Gastroesophageal sphincter (tissue), 4 donors: ENCODE measurements at regions not wholly inside any gene's neighbourhood (a gene's known extent, or its start where the extent isn't known, plus 50 kb on each side); places are given as distances from the start of the nearest gene placed in this dataset.

Experiments used
- ATAC-seq: fragments of 150-250 bp; one replicate; pipeline ENCODE4 v1.9.1; 2016; ENCODE audit warnings: mild to moderate bottlenecking, moderate library complexity
- H3K27ac ChIP-seq, 4 donors: fragments of 200-600 bp; sonication (generic) in 3 of 4; 1 replicate in 3 of 4; 2 replicates in 1 of 4; pipeline ENCODE4 v1.5.1; 2016 to 2019
- H3K27me3 ChIP-seq: fragments of 200-600 bp; sonication (generic); one replicate; pipeline ENCODE4 v1.5.1; 2019
- H3K36me3 ChIP-seq, 2 donors: fragments of 200-600 bp; sonication (generic); one replicate each; pipeline ENCODE4 v1.5.1; 2019; ENCODE audit warnings: control low read depth in 1 of 2
- H3K4me1 ChIP-seq, 3 donors: fragments of 200-600 bp; sonication (generic); 1 replicate in 2 of 3; 2 replicates in 1 of 3; pipeline ENCODE4 v1.5.1; 2016 to 2019; ENCODE audit warnings: control low read depth in 2 of 3
- H3K4me3 ChIP-seq, 2 donors: fragments of 200-600 bp; sonication (generic); one replicate each; pipeline ENCODE4 v1.5.1; 2019; ENCODE audit warnings: mild to moderate bottlenecking in 1 of 2, moderate library complexity in 1 of 2
- H3K9me3 ChIP-seq, 3 donors: fragments of 200-600 bp; sonication (generic); one replicate each; pipeline ENCODE4 v1.5.1; 2017 to 2019; ENCODE audit warnings: control low read depth in 2 of 3
- CTCF ChIP-seq, 4 experiments: fragments of 200-600 bp in 2 of 4; fragments of 450-650 bp in 2 of 4; sonication (generic) in 1 of 4; IDR thresholded peaks; one replicate each; pipeline ENCODE4 v1.5.1; 2017 to 2019; ENCODE audit warnings: antibody characterized with exemption in 4 of 4, mild to moderate bottlenecking in 2 of 4, moderate library complexity in 2 of 4
- EP300 ChIP-seq: sonication (generic); formaldehyde crosslinking; IDR thresholded peaks from one replicate; pipeline ENCODE4 v1.6.1; 2017; ENCODE audit warnings: antibody characterized with exemption, mild to moderate bottlenecking
- POLR2A ChIP-seq, 2 donors: fragments of 450-650 bp; IDR thresholded peaks; one replicate each; pipeline ENCODE4 v1.6.1; 2017; ENCODE audit warnings: antibody characterized with exemption in 2 of 2, mild to moderate bottlenecking in 2 of 2, moderate library complexity in 1 of 2
- POLR2AphosphoS5 ChIP-seq: sonication (generic); formaldehyde crosslinking; IDR thresholded peaks from one replicate; pipeline ENCODE4 v1.6.1; 2017; ENCODE audit warnings: antibody characterized with exemption
- WGBS, 2 donors: methylation state at CpG; one replicate each; pipeline ENCODE4 v1.1.5; 2018; ENCODE audit warnings: low coverage in 1 of 2; 5-methylcytosine and 5-hydroxymethylcytosine counted together

DNA sequence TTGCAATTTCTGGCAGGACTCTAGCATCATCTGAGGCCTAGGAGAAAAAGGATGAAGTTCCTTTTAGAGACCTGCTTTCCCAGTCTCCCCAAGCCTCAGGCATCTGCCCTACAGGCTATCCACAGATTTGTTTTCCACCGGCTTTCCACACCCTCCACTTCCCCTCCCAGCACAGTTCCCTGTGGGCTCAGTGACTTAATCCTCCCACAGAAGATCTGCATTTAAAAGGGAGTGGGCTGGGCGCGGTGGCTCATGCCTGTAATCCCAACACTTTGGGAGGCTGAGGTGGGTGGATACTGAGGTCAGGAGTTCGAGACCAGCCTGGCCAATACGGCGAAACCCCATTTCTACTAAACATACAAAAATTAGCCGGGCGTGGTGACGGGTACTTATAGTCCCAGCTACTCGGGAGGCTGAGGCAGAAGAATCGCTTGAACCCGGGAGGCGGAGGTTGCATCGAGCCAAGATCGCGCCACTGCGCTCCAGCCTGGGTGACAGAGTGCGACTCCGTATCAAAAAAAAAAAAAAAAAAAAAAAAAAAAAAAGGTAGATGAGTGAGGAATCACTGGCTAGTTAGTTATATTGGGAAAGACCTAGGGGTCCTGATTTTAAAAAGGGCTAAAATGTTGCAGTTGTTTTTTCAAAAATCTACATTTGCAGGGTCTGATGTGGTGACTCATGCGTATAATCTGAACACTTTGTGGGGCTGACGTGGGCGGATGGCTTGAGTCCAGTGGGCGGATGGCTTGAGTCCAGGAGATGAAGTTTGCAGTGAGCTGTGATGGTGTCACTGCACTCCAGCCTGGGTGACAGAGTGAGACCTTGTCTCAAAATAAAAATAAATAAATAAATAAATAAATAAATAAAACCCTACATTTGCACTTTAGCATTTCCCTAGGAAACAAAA, 119.5 kb downstream of the BAMBI start:
- TF ChIP-seq CTCF (IDR thresholded peaks at IDR 0.05) (no peak), POLR2A (IDR thresholded peaks at IDR 0.05) (no peak), POLR2AphosphoS5 (no peak), EP300 (no peak)
- no peak overlapping the region for H3K27ac ChIP-seq

DNA sequence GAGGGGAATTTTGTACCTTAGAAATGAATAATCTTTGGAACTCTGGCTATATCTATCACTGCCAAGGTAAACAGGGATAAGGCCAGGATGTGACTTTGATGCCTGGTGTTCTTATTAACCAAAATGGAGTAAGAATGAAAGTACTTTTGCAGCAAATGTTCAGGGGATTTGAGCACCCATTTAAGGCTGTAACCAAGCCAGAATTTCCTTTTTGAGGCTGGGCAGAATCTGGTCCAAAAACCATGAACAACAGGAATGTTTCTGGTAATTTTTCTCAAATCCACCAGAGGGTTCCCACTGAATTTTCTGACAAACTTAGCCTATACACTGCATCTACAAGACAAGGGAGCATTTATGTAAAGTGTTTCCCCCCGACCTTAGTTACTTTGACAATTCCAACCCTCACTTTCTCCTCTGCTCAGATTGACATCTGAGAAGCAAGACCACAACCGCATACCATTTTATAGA, 120.6 kb downstream of the BAMBI start:
- H3K27me3 ChIP-seq = no peaks in the 10 kb centered on the region
- H3K36me3 ChIP-seq = no peaks in the 10 kb centered on the region
- no peaks in the 10 kb centered on the region for H3K9me3 ChIP-seq
- no peak overlapping the region for H3K27ac ChIP-seq
- peaks cover 0 to 2% (median 0%) of the 10 kb centered on the region in 3 donors for H3K4me1 ChIP-seq
- H3K4me3 ChIP-seq = no peak overlapping the region
- no peak for ATAC-seq
- WGBS, 2 donors = 44 to 70% methylated on average over 2 of the region's 2 CpGs
- TF ChIP-seq POLR2A (IDR thresholded peaks at IDR 0.05) (no peak), POLR2AphosphoS5 (no peak), CTCF (IDR thresholded peaks at IDR 0.05) (no peak), EP300 (no peak)

More for the DNA sequence above, 119.5 kb downstream of the BAMBI start:
- 66 to 86% methylated on average over 4 to 21 of the region's 23 CpGs for WGBS, 2 donors
- no peaks in the 10 kb centered on the region for H3K36me3 ChIP-seq
- H3K4me1 ChIP-seq = peaks cover 0 to 2% (median 0%) of the 10 kb centered on the region in 3 donors
- ATAC-seq = peak; percentile 54
- no peak overlapping the region for H3K4me3 ChIP-seq
- H3K27me3 ChIP-seq = no peaks in the 10 kb centered on the region
- no peaks in the 10 kb centered on the region for H3K9me3 ChIP-seq

DNA sequence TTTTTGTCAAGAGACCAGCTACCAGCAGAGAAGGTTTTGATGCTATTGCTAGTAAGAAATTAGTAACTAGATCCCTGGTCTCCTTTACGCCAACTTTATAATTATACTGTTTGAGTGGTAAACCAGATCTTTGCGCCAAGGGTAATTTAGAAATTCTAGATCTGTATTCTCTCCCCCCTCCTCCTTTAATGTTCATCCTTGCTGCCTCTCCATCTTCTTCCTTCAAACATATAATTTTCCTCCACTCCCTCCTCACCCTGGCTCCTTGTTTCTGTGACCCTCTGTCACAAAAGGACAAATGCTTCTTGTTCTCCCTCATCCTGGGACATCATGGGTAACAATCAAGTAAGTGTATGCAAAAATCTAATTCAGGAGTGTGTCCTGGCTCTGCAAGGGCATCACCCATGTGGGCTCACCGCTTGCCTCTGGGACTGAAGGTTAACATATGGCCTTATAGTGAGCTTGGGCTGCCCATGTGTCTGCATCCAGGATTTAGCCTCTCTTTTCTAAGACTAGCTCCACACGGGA, 121.2 kb downstream of the BAMBI start:
- 86 to 89% methylated on average over 4 of the region's 4 CpGs for WGBS, 2 donors

DNA sequence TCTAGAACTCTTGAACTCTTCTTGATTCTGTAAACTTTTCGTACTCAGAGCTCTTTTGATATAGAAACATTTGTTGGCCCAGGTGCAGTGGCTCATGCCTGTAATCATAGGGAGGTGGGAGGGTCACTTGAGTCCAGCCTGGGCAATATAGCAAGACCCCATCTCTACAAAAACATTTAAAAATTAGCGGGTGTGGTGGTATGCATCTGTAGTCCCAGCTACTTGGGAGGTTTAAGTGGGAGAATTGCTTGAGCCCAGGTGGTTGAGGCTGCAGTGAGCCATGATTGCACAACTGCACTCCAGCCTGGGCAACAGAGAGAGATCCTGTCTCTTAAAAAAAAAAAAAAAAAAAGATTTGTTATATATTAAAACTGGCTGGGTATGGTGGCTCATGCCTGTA, 121.6 kb downstream of the BAMBI start:
- Histone ChIP-seq H3K4me3 (no peak overlapping the region), H3K9me3 (no peaks in the 10 kb centered on the region), H3K36me3 (no peaks in the 10 kb centered on the region), H3K27me3 (no peaks in the 10 kb centered on the region), H3K27ac (no peak overlapping the region), H3K4me1 (peaks cover 0 to 2% (median 0%) of the 10 kb centered on the region in 3 donors)
- no peak for TF ChIP-seq CTCF (IDR thresholded peaks at IDR 0.05)
- TF ChIP-seq EP300 = no peak
- no peak for TF ChIP-seq POLR2AphosphoS5
- TF ChIP-seq POLR2A (IDR thresholded peaks at IDR 0.05) = no peak
- 100% methylated on average over 1 to 2 of the region's 2 CpGs for WGBS, 2 donors
- ATAC-seq = no peak

More for the DNA sequence above, 121.2 kb downstream of the BAMBI start:
- Histone ChIP-seq H3K27me3 (no peaks in the 10 kb centered on the region), H3K36me3 (no peaks in the 10 kb centered on the region), H3K9me3 (no peaks in the 10 kb centered on the region), H3K27ac (no peak overlapping the region), H3K4me3 (no peak overlapping the region), H3K4me1 (peaks cover 0 to 2% (median 0%) of the 10 kb centered on the region in 3 donors)
- ATAC-seq = no peak
- TF ChIP-seq POLR2A (IDR thresholded peaks at IDR 0.05) (no peak), EP300 (no peak)

GRCh38 chr10:28800144-28800543, 122.8 kb downstream of the BAMBI start:
- Histone ChIP-seq H3K4me3 (no peak overlapping the region), H3K36me3 (no peaks in the 10 kb centered on the region), H3K9me3 (no peaks in the 10 kb centered on the region), H3K27ac (no peak overlapping the region), H3K4me1 (peaks cover 0 to 2% (median 0%) of the 10 kb centered on the region in 3 donors), H3K27me3 (no peaks in the 10 kb centered on the region)
- ATAC-seq = no peak
- TF ChIP-seq EP300 (no peak), CTCF (IDR thresholded peaks at IDR 0.05) (no peak), POLR2A (IDR thresholded peaks at IDR 0.05) (no peak), POLR2AphosphoS5 (no peak)
- 49 to 67% methylated on average over 1 to 4 of the region's 5 CpGs for WGBS, 2 donors
